GM12891 (cell line): ENCODE measurements at regions not wholly inside any gene's neighbourhood (a gene's known extent, or its start where the extent isn't known, plus 50 kb on each side); places are given as distances from the start of the nearest gene placed in this dataset.

ENCODE experiments used
- DNase-seq: peaks from one replicate; pipeline ENCODE4 v3.0.0; 2011; ENCODE audit warnings: low spot score; ENCODE audit not compliant: insufficient read length
- FAIRE-seq: peaks from 2 replicates; lab custom pipeline; 2011; peaks lifted over from hg19 to GRCh38; lab: Jason Lieb, UNC
- PAX5 ChIP-seq: IDR thresholded peaks from 2 replicates; pipeline ENCODE4 v1.6.1; 2011; ENCODE audit warnings: low read length, moderate library complexity, mild to moderate bottlenecking; ENCODE audit not compliant: insufficient read depth, severe bottlenecking
- POLR2A ChIP-seq: IDR thresholded peaks from 2 replicates; pipeline ENCODE4 v1.6.1; 2011; ENCODE audit warnings: low read depth, low read length, control low read depth
- POLR2AphosphoS5 ChIP-seq: IDR thresholded peaks from 2 replicates; pipeline ENCODE4 v1.6.1; 2011; ENCODE audit warnings: low read depth, low read length, control low read depth
- POU2F2 ChIP-seq: IDR thresholded peaks from 2 replicates; pipeline ENCODE4 v1.6.1; 2011; ENCODE audit warnings: low read depth, mild to moderate bottlenecking, control low read depth, low read length, moderate library complexity
- SPI1 ChIP-seq: IDR thresholded peaks from 2 replicates; pipeline ENCODE4 v1.6.1; 2011; ENCODE audit warnings: low read depth, low read length, control low read depth
- TAF1 ChIP-seq: IDR thresholded peaks from 2 replicates; pipeline ENCODE4 v1.6.1; 2011; ENCODE audit warnings: low read depth, low read length, control low read depth

DNA sequence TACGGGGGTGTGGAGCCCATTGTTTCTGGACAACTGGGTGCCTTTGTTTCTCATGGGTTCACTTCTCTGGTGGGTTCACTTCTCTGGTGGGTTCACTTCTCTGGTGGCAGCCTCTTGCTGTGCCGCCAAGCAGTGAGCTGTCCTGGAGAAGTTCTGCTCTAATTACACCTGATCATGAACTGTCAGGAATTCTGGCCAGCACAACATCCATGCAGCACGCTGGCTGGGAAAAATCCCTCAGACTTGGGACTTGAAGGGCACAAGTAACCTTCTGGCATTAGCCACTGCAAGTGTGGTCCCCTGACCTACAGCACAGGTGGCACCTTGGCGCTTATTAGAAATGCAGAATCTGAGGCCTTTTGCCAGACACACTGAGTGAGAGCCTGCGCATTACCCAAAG, 752.5 kb downstream of the QKI start:
- no peak for FAIRE-seq
- TF ChIP-seq TAF1 = no peak
- TF ChIP-seq POLR2AphosphoS5 = no peak
- no peak for TF ChIP-seq POU2F2
- TF ChIP-seq PAX5 = no peak
- TF ChIP-seq POLR2A = no peak
- TF ChIP-seq SPI1 = no peak
- no peak for DNase-seq

DNA sequence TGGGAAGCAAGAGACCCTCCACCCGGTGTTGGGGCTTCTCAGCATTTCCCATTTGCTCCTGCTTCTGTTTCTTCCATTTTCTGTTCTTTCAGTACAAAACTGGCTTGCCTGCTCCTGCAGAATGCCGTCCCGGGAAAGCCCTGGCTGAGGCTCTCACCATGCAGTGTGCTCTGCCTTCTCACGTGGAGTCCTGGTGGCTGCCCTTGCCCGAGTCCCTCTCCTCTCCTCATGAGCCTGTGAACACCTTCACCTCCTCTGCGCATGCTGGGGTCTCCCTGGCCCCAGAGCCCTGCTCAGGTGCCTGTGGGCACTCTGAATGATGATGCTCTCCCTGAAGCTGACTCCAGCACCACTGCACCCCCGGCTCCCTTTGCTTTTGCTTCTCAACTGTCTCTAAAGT, 752.0 kb downstream of the QKI start:
- FAIRE-seq (no peak), DNase-seq (no peak)
- TF ChIP-seq SPI1 (no peak), TAF1 (no peak), POLR2A (no peak), PAX5 (no peak), POLR2AphosphoS5 (no peak), POU2F2 (no peak)

DNA sequence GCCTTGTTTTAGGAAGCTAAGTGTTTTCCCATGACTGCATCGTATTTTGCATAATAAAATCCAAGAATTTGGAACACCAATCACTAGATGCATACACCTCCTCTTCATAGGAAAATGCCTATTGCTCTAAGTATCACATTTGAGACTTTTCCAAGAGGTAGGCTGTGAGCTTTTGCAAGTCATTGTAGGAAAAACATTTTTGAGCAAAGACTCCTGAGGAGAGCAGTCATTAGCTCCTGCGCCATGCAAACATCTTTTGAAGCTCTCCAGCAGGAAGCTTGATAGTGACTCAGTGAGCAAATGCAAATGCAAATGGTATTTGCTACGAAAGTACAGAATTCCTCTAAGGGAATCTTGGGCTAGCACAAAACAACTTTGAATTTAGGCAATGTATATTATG, 750.4 kb downstream of the QKI start:
- no peak for FAIRE-seq
- DNase-seq = no peak
- TF ChIP-seq POLR2A (no peak), POU2F2 (no peak), TAF1 (no peak), PAX5 (no peak), POLR2AphosphoS5 (no peak), SPI1 (no peak)

DNA sequence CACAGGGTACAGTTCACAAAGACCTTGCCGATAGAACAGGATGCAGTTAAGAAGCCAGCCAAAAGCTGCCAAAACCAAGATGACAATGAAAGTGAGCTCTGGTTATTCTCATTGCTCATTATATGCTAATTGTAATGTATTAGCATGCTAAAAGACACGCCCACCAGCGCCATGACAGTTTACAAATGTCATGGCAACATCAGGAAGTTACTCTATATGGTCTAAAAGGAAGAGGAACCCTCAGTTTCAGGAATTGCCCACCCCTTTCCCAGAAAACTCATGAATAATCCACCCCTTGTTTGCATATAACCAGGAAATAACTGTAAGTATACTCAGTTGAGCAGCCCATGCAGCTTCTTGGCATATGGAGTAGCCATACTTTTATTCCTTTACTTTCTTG, 748.7 kb downstream of the QKI start:
- TF ChIP-seq PAX5 (no peak), TAF1 (no peak), POLR2AphosphoS5 (no peak), SPI1 (no peak), POU2F2 (no peak), POLR2A (no peak)
- FAIRE-seq = peak; percentile 9
- no peak for DNase-seq

DNA sequence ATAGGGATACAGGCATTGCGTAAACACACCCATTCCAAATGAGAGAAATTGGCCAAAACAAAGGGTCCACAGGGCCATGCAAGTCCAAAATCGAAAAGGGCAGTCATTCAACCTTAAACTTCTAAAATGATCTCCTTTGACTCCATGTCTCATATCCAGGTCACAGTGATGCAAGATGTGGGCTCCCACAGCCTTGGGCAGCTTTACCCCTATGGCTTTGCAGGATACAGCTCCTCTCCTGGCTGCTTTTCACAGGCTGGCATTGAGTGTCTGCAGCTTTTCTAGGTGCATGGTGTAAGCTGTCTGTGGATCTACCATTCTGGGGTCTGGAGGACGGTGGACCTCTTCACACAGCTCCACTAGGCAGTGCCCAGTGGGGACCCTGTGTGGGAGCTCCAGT, 744.5 kb downstream of the QKI start:
- TF ChIP-seq PAX5 = no peak
- no peak for TF ChIP-seq POU2F2
- no peak for TF ChIP-seq SPI1
- TF ChIP-seq POLR2AphosphoS5 = no peak
- TF ChIP-seq POLR2A = no peak
- TF ChIP-seq TAF1 = no peak
- FAIRE-seq = no peak
- DNase-seq = no peak

DNA sequence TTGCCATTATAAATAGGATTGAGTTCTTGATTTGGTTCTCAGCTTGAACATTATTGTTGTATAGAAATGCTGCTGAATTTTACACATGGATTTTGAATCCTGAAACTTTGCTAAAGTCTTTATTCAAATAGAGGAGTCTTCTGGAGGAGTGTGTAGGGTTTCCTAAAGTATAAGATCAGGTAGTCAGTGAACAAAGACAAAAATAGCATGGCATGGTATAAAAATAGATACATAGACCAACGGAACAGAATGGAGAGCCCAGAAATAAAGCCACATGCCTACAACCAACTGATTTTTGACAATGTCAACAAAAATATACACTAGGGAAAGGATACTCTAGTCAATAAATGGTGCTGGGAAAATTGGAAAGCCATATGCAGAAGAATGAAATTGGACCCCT, 740.1 kb downstream of the QKI start:
- no peak for FAIRE-seq
- TF ChIP-seq PAX5 (no peak), POLR2A (no peak), POU2F2 (no peak), TAF1 (no peak), POLR2AphosphoS5 (no peak), SPI1 (no peak)
- no peak for DNase-seq

DNA sequence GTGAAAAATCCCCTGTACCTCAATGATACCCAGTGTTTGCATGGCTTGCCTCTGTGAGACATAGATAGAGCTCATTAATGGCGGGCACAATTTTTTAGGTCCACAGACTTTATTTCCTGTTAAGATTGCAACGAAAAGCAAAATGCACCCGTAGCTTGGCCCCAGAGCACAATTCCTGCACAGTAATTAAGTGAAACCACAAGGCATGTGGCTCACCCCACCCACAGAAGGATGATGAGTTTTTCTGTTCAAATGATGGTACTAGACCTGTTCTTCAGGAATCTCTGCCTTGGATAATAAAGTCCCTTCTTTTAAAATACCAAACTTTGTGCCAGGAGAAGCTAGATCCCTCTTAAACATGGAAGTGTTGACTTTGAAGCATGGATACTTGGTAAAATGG, 738.1 kb downstream of the QKI start:
- no peak for TF ChIP-seq POLR2A
- TF ChIP-seq PAX5 = no peak
- TF ChIP-seq TAF1 = no peak
- TF ChIP-seq POLR2AphosphoS5 = no peak
- no peak for TF ChIP-seq POU2F2
- TF ChIP-seq SPI1 = no peak
- DNase-seq = no peak
- FAIRE-seq = no peak

DNA sequence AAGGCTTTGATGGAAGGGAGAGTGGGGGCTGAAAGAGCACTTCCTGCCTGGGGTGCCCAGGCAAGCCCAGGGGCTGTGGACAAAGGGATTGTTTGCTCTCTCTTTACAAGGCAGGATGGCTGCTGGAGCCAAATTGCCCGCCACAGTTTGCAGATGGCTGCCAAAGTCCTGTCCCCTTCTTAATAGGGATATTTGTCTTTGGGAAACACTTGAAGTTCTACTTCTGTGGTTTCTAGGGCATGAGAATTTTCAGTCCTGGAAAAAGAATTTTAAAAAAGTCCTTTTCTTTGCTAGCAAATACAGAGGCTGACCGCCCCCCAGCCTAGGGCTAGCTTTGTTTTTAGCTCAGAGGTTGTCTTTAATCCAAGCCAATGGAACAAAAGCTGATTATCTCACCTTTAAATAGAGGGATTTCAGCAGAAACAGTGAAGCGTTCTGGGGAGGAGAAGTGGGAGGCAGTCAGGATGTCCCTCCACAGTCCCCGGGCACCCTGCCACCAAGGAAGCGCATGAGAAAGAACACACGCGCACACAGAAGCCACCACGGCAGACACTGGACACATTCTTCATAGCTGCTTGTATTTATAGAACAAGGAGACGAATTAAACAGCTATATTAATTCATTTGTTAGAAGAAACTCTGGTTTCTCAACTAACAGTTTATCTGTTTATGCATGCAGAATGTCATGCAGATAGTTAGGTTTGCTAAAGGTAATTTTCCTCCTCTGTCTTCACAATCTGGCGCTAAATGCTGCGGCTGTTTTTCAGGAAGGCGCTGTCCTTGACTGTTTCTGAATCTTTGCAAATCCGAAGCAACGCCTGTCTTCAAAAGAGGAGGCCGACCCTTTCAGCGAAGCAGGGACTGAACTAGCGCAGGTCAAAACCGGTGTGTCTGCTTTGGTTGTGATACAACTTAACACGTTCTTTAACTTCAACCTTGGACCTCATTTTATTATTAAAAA, 736.9 kb downstream of the QKI start:
- no peak for TF ChIP-seq POLR2AphosphoS5
- DNase-seq (no peak), FAIRE-seq (no peak)

DNA sequence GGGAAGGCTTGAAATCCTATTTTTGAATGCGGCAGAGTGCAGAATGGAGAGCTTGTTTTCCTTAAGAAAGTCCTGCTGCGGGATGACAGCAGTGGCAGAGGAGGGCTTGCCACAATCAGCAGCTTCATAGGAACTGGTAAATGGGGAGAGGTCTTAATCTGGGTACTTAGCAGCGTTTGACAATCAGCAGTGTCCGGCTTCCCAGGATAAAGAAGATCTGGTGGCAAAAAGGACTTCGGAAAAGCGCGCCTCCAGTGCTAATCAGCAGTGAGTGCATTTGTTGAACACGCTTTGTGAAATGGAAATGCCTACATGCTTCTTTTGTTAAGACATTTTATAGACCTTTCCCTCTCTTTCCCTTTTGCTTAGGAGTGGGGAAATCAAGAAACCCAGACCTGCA, 735.7 kb downstream of the QKI start:
- no peak for FAIRE-seq
- TF ChIP-seq POLR2A = no peak
- TF ChIP-seq PAX5 = no peak
- no peak for TF ChIP-seq TAF1
- TF ChIP-seq POLR2AphosphoS5 = no peak
- no peak for TF ChIP-seq SPI1
- TF ChIP-seq POU2F2 = no peak
- no peak for DNase-seq

DNA sequence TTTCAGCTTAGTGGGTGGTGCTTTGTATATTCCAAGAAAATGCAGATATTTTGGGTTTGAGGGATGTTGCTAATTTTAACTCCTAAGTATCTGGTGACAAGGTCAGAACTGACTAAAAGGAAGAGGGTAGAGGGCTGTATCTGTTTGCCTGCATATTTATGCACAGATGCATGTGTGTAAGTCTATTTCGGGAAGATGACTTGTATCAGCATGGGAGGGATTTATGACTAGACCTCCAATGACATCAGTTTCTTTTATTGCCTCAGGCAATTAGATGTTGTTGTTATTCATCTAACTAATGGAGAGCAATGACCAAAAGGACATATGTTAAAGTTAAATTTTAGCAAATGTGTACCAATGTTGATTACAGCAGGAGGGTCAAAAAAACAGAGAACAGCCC, 734.3 kb downstream of the QKI start:
- TF ChIP-seq PAX5 (no peak), TAF1 (no peak), POLR2AphosphoS5 (no peak), POU2F2 (no peak), SPI1 (no peak), POLR2A (no peak)
- no peak for DNase-seq
- no peak for FAIRE-seq
